UCSD-AML1 (cell line): ENCODE measurements at regions not wholly inside any gene's neighbourhood (a gene's known extent, or its start where the extent isn't known, plus 50 kb on each side); places are given as distances from the start of the nearest gene placed in this dataset.

Experiments used
- DNase-seq: peaks from one replicate; lab custom pipeline; 2025; ENCODE audit not compliant: unreplicated experiment; lab: John Stamatoyannopoulos, UW

DNA sequence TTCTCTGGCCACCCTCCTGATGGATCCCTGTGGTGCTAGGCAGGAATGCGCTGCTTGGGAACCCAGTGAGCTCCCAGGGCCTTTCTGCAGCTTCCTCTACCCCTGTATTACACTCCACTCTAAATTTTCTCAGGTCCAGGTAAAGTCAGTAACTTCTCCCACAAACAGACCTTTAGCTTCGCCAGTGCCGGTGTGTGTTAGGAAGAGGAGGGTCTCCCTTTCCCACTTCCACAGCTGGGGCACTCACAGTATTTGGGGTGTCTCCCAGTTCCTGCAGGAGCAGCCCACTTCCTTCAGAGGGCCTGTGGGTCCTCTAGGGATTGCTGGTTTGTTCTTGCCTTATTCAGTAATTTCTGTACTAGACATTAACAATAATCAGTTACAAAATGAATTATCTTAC is 193.5 kb upstream of the PCDH17 start:
- DNase-seq = no peak

GRCh38 chr13:57443494-57443893 is 188.1 kb upstream of the PCDH17 start:
- no peak for DNase-seq

- DNase-seq = no peak
Observed at GRCh38 chr13:57450356-57450755, 181.2 kb upstream of the PCDH17 start.

GRCh38 chr13:57452228-57452627 is 179.3 kb upstream of the PCDH17 start:
- no peak for DNase-seq

DNA sequence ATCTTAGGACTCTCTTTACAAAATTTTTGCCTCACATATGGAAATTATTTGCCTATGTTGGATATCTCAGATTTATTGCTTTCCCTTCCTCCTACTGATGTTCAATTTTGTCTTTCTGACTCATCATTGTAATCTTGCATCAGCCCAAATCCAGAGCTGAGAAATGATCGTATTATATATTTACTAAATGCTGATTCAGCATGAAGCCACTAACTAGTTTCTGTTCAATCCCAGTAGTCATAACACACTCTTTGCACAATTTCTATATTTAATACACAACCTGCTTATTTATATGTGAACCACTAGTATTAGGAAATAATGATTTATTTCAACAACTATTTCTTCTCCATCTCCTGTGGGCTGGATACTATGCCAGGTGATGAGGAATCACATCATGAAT is 161.1 kb upstream of the PCDH17 start:
- no peak for DNase-seq

- DNase-seq = no peak
Observed at GRCh38 chr13:57491318-57491717, 140.2 kb upstream of the PCDH17 start.

GRCh38 chr13:57507752-57508463 is 123.6 kb upstream of the PCDH17 start:
- no peak for DNase-seq

DNA sequence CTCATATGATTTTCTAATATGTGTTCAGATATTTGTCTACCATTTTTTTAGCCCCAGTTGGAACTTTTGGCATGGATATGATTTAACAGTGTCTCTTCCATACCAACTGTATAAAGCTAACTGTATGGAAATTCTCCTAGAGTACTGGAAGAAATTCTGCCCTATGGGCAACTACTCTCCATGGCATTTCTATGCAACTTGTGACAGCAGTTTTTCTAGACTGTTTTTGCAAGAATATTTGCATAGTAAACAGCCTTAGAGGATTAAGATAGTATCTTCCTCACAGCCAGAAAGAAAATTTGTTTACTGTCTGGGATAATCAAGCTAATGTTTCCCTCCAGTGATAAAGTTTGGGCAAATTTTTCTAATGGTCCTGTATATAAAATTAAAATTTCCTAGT is 119.9 kb upstream of the PCDH17 start:
- DNase-seq = no peak

DNA sequence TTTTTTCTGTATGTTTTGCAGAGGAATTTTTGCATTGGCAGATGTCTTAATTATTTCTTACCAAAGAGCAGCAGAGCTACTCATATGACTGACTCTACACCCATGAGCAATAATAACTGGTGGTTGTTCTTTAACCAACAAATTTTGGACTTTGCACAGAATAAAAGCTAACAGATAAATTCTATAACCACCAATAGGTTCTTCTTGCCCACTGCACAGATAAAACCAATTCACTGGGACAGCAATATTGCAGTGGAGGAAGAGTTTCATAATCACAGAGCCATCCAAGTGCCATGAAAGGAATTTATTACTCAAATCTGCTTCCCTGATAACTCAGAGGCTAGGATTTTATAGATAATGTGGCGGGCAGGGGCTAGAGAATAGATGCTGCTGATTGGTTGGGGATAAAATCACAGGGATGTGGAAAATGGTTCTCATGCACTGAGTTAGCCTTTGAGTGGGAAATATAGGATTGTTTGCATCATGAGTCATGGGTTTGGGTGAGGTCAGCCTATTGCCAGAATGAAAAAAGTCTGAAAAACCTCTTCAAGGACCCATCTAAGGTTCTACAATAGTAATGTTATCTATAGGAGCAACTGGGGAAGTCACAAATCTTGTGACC is 104.3 kb upstream of the PCDH17 start:
- DNase-seq = no peak

GRCh38 chr13:57531256-57531655 is 100.3 kb upstream of the PCDH17 start:
- no peak for DNase-seq

- DNase-seq = no peak
Observed at GRCh38 chr13:57546942-57547341, 84.6 kb upstream of the PCDH17 start.

- DNase-seq = no peak
Observed at GRCh38 chr13:57552437-57552836, 79.1 kb upstream of the PCDH17 start.

DNA sequence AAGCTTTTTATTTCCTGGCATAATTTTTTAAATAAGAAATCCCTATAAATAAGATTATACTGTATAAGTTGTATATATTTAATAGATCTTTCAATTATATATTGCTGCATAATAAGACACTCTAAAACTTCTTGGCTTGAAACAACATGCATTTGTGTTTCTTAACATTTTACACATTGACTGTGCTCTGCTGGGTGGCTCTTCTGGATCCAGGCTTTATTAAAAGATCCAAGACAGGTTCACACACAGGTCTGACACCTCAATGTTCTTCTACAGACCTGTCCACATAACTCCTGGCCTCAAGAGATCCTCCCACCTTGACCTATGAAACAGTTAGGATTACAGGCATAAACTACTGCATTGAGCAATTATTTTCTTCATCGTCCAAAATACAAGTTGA is 77.6 kb upstream of the PCDH17 start:
- DNase-seq = no peak

DNA sequence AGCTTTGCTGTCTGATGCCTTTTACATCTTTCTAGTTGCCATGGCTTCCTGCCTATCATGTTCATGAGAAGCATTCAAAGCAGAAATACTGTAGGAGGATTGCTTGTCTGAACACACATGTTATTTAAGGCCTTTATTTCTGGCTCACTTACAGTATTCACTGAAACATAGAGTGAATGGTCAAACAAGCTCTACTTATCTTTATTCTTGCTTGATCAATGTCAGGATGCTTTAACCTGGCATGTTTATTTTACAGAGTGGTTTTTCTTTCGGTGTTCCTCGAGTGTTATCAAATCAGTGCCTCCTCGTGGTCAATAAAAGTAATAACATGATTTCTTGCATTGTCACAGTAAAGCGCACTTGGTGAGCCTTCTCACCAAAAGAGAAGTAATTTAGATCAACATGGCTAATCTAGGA is 73.5 kb upstream of the PCDH17 start:
- DNase-seq = no peak

DNA sequence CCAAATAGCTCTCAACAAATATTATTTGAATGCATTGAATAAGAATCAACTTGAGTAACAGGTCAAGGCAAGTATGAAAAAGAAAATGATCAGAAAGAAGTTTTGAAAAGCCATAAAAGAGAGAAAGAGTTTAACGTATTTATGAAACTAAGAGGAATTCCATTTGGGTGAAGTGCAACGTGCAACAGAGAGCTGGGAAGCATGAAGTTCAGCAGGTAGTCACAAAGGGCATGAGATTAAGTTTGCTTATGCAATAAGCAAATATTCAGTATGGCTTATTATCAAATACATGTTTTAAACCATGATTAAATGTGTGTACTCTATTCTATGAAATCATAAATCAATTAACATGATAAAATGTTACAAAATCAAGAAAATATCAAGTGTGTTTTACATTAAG is 62.7 kb upstream of the PCDH17 start:
- no peak for DNase-seq

DNA sequence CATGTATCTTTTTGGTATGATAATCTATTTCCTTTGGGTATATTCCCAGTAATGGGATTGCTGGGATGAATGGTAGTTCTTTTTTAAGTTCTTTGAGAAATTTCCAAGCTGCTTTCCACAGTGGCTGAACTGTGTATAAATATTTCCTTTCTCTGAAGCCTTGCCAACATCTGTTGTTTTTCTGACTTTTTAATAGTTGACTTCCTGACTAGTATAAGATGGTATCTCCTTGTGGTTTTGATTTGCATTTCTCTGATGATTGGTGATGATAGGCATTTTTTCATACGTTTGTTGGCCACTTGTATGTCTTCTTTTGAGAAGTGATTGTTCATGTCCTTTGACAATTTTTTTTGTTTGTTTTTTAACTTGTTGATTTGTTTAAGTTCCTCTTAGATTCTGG is 61.6 kb upstream of the PCDH17 start:
- no peak for DNase-seq
